HuH-7.5 (cell line): ENCODE measurements at regions not wholly inside any gene's neighbourhood (a gene's known extent, or its start where the extent isn't known, plus 50 kb on each side); places are given as distances from the start of the nearest gene placed in this dataset.

Experiments
- DNase-seq: peaks from one replicate; pipeline ENCODE4 v3.0.0; 2011; ENCODE audit warnings: low spot score

DNA sequence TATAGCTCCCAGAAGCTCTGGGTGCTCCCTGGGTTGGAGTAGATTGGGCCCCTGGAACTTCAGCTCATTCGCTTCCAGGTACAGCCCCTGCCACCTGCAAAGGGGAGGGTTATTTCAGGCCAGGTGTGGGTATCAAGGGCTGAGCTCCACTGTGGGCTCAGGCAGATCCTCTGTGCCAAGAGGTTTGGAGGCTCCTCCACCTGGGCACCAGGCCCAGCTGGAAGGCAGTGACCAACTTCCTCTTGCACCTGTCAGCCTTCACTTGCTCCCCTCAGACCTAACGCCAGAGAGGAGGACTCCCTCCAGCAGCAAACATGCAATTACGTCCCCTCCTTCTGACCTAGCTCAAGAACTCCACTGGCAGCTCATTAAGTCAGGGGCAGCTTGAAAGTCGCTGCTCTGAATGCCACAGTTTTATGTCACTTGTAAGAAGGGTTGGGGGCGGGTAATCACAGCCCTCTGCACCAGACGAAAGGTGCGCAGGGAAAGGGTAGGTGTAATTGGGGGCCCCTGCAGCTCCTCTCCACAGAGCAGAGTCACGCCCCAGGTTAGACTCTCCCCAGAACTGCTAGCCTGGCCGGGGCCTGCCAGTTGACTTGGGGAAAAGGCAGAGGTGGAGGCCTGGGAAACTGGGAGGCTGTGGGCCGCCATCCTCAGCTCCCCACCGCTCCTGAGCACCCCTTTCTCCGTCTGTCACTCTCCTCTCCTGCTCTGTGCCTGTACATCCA, 125.0 kb upstream of the TMPRSS2 start:
- no peak for DNase-seq

DNA sequence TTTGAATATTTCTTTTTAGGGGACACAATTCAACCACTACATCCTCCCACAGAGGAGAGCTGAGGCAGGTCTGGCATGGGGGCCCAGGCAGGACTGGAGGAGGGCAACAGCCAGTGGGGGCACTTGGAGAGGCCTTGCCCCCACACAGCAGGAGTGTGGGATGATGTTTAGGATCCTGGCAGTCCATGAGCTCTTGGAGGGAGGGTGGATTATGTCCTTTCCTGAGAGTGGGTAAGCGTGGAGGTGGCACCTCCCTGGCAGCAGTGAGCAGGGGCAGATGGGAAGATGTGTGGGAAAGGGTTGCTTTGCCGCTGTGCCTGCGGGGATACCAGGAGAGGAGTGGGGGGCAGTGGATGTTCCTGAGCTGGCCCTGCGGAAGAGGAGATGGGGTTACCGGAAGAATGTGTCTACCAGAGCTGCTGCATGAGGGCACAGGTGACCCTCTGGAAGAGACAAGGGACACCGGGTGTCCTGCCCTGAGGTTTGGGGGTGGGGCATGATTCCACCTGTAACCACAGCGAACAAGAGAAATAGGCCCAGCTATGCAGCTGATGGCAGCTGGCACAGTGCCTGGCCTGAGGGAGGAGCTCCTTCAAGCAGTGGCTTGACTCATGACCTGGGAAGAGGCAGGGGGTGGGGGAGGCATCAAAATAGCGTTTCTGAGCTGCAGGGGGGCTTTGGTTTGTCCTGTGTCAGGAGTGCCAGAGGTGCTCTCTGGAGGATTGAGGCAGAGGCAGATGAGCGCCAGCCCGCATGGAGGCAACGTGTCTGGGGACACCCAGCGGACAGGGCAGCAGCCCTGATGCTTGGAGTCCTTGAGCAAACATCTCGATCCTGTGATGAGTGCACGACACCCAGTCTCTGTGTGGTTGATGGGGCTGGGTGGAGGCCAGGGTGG, 123.9 kb upstream of the TMPRSS2 start:
- DNase-seq = no peak

DNA sequence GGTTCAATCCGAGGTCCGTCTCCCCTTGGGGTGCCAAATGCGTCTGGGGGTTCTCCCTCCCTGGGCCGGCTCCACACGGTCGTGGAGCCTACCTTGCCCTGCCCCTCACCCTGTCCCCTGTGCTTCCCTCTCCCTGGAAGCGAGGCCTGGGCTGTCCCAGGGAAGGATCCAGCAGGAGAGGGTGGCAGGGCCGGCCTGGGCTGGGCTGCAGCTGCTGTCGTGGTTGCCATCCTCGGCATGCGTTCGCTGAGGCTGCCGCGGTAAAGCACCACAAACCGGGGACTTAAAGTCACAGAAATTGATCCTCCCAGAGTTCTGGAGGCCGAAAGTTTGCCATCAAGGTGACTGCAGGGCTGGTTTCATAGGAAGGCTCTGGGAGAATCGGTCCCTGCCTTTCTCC, 123.0 kb upstream of the TMPRSS2 start:
- DNase-seq = no peak

DNA sequence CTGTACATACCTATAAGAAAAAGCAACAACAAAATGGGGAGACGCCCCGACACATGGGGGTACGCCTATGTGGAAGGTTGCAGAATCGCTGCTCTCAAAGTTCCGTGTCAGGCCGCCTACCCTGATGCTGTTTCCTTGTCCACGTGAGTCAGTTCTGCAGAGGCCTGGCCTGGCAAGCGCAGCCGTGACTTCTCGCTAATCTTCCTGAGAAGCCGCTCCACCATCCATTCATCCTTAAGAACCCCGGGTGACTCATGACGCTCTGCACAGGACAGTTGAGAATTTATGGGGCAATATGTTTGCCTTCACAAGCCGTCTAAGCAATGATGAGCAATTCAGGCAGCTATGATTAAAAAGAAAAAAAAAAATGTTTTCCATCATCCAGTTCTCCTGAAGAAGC, 122.3 kb upstream of the TMPRSS2 start:
- DNase-seq = no peak

DNA sequence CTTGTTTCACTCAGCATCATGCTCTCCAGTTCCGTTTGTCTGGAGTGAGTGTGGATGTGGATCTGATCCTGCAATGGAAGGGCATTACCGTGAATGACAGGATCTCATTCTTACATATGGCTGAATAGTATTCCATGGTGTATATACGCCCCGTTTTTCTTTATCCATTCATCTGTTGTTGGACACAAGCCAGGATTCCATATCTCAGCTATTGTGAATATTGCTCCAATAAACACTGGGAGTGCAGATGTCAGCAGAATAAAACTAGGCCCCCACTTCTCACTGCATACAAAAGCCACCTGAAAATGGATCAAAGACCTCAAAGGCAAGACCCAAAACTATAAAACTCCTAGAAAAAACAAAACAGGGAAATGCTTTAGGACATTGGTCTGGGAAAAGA, 120.3 kb upstream of the TMPRSS2 start:
- no peak for DNase-seq

DNA sequence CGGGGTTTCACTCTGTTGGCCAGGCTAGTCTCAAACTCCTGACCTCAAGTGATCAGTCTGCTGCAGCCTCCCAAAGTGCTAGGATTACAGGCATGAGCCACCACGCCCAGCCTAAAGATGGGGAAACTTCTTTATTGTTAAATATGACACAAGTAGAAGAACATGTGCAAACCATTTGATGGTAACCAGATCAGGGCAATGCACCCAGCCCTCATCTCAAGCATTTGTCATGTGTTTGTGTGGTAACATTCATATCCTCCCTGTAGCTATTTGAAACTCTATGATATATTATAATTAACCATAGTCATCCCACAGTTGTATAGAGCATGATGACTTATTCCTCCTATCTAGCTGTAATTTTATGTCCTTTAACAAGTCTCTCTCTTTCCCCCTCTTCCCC, 119.5 kb upstream of the TMPRSS2 start:
- no peak for DNase-seq

DNA sequence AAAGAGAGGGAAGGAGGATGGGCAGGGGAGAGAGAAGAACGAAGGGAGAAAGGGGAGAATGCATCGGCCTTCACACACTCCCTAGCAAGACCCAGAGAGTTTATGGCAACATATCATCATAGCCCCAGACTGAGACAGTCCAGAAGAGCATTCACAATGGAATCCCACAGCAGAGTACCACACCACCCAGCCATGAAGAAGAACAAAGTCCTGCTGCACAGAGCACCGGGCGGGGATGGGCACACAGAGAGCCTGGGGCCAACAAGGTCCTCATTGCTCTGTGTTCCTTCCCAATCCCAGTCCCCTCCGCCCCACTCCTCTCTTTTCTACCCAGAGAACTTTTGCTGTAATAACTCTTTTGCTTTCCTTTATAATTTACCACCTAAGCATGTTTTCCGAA, 118.1 kb upstream of the TMPRSS2 start:
- no peak for DNase-seq

DNA sequence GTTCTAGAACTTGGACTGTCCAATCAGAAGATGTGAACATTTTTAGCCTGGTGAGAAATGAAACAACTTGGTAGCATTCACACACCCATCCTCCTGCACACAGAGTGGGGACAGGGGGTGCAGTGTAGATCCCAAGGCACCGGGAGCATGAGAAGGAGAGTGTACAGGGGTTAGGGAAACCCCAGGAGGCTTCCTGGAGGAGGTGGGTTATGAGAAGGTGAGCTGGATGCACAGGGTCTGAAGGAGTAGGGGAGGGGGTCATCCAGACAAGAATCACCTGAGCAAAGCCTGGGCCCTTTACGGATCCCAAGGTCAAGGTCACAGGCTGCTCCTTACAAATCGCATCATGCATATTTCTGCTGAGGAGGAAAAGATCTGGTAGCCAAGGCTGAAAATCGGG, 117.5 kb upstream of the TMPRSS2 start:
- no peak for DNase-seq

DNA sequence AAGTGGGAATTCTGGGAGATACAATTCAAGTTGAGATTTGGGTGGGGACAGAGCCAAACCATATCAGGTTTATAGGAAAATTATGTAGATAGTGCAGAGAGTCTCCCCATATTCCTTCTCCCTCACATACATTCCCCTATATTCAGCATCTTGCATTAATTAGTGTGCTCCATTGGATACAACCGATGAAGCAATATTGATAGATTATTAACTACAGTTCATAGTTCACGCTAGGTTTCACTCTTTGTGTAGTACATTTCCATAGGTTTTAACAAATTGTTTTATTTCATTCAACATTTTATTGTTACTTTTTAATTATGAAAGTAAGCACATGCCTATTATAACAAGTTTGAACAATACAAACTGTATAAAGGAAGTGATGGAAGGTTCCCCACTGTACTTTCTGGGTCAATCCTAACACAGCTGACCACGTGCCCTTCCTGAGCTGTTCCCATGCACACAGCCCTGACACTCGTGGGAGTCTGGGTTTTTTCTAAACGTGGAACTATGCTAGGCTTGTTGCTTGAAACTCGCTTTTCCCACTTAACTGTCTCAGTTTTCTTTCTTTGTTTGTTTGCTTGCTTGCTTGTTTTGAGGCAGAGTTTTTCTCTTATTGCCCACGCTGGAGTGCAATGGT, 116.8 kb upstream of the TMPRSS2 start:
- DNase-seq = no peak

DNA sequence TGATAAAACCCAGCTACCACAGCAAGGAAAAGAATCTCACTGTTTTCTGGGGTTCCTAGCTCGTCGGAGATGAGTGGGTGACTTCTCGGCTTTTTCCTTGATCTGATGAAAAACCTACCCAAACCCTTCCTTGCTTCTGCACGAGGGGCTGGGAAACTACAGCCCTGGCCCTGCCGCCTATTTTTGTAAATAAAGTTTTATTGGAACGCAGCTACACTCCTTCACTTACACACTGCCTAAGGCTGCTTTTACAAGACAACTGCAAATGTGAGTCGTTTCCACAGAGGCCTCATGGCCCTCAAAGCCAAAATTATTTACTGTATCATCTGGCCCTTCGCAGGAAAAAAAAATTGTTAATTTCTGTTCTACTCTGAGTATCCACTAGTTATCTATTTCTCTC, 116.0 kb upstream of the TMPRSS2 start:
- no peak for DNase-seq

DNA sequence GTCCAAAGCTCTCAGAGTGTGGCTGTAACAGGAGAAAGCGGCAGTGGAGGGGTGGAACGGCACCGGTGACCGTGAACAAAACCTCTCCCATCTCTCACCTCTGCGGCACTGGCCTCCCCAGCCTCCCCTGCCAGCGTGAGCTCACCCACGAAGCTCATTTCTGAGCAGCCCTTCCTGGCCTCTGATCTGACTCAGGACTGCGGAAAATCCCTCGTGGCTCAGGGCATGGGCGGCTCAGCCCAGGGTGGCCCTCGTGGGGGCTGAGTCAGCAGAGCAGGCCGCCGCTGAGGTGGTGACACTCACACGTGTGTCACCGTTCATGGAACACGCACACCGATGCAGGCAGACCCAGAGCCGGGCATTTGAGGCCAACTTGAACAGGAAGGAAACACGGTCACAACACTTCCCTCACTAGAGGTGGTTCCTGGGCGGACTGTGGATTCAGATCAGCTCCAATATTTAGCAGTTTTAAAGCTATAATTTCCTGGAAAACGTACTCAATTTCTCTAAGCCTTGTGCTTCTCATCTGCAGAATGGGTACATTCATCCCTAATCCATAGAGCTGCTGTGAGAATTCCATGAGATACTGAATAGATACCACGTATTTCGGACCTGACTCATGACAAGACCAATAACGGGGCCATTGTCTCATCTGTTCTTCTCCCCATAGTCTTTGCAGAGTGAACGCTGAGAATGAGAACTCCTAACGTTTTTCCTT, 115.0 kb upstream of the TMPRSS2 start:
- no peak for DNase-seq

DNA sequence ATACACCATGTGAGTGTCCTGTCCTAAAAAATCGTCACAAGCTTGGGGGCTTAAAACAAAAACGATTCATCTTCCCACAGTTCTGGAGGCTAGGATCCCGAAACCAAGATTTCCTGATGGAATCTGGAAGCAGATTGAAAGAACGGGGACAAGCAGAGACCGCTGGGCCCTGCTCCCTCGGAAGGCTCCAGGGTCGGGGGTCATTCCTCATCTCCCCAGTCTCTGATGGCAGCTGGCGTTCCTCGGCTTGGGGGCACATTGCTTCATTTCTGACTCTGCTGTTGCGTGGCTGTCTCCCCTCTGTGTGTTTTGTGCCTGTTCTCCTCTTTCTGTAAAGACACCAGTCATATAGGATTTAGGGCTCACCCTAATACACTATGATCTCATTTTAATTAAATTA, 114.2 kb upstream of the TMPRSS2 start:
- no peak for DNase-seq

DNA sequence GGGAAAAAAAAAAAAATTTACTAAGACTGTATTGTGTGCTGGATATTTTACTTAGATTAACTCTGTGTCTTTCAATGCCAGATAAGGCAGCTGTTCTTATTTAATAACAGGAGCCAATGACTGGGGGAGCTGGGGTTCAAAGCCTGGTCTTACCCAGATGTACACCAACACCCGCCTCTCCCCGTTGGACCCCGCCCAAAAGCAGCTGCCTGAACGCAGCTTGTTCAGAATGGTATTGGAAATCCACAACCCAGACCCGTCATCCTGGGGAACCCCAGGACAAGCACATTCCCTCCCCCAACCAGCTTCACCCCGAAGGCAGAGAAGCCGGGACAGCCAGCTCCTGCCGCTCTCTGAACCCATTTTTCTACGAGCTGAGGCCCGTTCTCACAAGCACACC, 113.6 kb upstream of the TMPRSS2 start:
- no peak for DNase-seq

DNA sequence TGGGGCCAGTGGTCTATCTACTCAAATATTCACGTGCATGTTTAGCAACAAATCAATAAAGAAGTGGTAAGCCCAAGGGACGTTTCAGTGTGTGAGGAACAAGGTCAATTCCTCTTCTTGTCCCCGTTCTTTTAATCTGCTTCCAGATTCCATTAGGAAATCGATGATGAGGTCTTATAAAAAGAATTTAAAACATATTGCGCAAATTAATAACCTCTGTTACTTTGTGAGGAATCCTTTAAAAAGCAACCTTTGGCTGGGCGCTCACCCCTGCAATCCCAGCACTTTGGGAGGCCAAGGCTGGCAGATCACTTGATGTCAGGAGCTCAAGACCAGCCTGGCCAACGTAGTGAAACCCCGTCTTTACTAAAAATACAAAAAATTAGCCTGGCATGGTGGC, 113.0 kb upstream of the TMPRSS2 start:
- no peak for DNase-seq

DNA sequence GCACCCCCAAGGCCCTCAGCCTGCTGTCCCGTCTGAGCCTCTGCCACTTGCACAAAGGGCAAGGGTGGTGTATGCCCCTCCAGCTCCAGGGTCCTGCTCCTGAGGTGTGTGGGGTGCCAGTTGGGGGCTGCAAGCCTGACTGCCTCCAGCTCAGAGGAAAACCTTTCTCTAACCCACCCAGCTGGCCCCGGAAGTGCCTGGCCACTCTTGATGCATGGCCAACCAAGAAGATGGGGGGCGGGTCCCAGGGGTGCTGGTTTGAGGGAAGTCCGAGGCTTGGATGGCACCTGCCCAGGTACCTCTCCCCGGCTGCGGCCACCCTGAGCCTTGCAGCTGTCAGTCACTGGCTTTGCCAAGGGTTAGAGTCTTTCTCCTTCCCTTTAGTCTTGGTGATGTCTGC, 112.6 kb upstream of the TMPRSS2 start:
- no peak for DNase-seq

DNA sequence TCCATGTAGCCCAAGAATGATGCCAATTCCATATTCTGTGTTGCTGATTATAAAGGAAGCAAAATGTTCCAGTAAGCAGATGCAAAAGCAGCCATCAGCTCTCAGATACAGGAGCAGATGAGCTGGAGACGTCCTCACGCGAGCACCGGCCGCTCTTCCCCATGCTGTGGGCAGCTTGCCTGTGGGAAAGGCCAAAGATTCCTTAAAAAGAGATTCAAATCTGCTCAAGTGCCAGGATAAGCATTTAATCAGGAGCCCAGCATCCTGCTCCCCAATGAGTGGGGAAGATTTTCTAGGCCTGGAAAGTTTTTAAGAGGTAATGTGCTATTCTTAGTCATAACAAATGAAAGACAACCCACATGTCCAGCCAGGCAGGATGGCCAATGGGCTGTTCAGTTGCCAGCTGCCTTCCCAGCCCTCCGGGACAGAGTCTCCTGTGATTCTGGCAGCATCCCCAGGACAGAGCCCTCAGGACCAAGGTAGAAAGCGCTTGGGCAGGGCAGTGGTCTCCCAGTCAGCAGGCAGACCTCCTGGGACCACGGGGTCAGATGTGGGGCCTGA, 108.2 kb upstream of the TMPRSS2 start:
- DNase-seq = no peak

DNA sequence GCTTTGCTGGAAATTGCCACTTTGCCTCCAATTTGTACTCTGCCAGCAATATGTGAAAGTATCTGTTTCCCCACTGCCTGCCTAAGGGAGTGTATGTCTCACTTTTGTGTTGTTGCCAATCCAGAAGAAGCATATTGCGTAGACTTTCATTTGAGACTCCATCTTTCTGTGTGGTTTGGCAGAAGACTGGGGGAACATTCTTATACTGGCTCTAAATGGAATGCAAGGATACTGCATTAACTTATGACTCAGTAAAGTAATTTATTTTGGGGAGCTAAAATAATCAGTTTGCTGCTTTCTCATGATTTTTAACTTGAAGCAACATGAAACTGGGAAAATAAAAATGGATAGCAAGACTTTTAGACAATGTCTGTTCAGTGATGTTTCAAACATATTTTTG, 107.7 kb upstream of the TMPRSS2 start:
- no peak for DNase-seq

DNA sequence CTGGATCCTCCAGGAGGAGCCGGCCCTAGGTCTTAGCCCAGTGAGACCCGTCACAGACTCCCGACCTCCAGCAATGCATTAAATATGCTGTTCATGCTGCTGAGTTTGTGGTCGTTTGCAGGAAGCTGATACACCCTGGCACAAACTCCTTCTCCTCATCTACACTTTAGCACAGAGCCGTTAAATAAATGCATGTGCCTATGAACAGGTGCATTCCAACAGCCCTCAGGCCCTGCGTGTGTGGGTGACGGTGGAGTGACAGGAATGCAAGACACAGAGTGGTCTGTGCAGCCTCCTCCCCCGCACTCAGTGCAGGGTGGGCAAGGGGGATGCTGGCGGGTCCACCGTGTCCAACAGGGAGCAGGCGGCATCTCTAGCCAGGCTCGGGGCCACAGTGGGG, 106.6 kb upstream of the TMPRSS2 start:
- no peak for DNase-seq

DNA sequence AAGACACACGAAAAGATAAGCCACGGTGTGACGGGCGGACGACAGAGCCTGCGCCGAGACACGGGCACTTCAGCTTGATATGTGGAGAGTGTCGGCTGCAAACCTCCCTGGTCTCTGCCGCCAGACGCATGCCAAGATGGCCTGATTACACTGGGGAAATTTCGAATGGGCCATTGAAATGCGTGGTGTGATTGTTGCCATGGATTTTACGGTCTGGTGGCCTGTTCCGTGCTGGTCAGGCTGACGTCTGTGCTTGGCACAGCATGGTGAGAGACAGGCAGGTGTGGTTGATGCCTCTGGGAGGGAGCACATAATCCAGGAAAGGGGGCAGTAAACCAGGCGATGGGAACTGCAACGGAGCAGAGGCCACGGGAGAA, 105.6 kb upstream of the TMPRSS2 start:
- no peak for DNase-seq

DNA sequence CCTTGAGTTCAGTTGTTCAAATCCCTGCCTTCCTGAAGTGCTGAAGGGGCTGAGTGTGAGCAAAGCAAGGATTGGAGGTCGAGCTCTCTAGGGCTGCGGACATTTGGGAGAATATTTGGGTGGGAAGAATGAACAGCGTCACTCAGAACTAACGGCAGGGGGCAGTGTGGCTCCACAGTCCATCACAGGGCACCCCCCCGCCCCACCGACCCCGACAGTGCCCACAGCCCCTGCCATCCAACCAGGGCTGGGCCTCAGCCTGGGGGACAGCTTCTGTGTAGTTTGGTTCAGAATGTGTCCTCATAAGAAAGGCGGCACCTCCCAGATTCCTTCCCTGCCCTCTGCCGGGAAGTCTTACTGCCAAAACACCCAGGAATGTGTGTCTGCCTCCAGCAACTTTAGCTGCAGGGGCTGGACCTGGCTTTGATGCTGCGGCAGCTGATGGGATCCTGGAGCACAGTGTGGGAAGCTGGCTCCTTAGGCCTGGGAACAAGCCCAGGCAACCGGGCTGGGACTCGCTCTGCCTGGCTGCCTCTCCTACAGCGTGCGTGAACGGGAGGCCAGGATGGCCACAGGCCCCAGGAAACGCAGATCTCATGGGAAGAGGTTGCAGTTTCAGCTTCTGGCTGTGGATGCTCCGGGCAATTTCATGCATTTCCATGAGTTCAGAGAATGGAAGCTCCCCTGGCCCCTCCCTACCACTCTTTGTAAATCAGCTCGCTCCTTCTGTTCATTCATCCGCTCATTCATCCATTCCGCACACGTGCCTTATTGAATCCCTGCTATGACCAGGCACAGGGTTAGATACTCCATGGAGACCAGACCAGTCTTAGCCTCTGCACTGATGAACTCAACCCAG, 104.9 kb upstream of the TMPRSS2 start:
- peak; percentile 42 for DNase-seq

DNA sequence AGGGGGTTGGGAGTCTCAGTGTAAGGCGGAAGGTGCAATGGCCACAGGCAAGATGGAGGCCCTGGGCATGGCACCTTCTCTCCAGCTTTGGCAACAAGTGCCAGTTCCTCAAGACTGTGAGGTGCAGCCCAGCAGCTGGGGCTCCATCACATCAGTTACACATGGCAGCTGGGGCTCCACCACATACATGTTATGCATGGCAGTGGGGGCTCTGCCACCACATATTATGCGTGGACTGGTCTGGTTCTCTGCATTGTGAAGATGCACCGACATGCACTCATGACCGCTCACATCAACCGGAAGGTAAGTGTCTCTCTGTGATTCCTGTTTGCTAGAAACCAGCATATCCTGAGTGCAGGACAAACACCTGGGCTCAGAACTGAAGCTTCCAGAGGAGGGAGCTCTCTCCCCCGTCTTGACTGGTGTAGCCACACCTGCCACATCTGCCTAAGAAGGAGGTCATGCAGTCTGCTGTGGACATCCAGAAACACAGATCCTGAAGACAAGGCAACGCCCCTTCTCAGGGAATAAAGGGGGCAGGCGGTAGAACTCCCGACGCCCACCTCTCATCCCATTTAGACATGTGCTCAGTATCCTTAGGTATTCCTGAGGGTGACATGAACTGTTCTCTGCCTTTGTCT, 104.1 kb upstream of the TMPRSS2 start:
- peak; percentile 68 for DNase-seq
